CD4-positive, alpha-beta T cell treated with Interleukin-15 for 4 hours (primary cell): ENCODE measurements at regions not wholly inside any gene's neighbourhood (a gene's known extent, or its start where the extent isn't known, plus 50 kb on each side); places are given as distances from the start of the nearest gene placed in this dataset.

Source experiments
- DNase-seq: peaks from one replicate; pipeline ENCODE4 v3.0.0-alpha.2; 2020; ENCODE audit warnings: low spot score

- DNase-seq = no peak
These were observed 439.7 kb upstream of the IGFBP3 start for GRCh38 chr7:46360811-46361210.

- DNase-seq = no peak
These were observed 439.2 kb upstream of the IGFBP3 start for GRCh38 chr7:46360296-46360695.

- DNase-seq = no peak
These were observed 436.8 kb upstream of the IGFBP3 start for GRCh38 chr7:46357851-46358250.

DNA sequence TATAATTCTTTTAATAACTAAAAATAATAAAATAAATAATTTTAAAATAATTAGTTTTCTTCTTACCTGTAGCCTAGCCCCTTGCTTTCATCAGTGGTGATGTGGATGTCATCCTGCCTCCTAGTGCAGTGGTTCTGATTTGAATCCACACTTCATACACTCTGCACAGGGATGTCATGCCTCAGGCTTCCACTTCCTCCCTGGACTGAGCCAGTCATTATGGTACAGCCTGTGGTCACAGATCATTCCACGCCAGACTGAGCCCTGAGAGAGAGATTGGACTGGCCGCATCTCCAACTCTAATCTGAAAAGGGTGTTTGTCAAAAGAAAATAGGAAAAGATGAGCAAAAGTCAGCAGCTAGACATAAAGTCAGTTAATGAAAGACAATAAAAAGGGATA lies 436.2 kb upstream of the IGFBP3 start:
- no peak for DNase-seq

DNA sequence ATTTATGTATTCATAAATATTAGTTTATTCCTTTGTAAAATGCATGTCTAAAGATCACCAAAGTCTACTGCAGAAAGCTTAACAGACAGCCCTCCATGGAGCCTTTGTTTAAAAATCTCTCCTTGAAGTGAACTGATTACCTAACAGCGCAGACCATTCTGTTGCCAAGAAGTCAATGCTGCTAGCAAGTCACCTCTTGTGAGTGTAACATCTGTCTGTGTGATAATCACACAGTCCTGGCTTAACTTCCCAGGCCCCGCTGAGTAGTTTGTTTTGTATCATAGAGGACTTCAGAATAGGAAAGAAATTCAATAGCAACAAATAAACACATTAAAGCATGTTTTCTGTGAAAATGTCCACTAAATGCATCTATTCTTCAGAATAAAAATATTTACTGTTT lies 435.3 kb upstream of the IGFBP3 start:
- no peak for DNase-seq

GRCh38 chr7:46355331-46355730 lies 434.3 kb upstream of the IGFBP3 start:
- DNase-seq = no peak

DNA sequence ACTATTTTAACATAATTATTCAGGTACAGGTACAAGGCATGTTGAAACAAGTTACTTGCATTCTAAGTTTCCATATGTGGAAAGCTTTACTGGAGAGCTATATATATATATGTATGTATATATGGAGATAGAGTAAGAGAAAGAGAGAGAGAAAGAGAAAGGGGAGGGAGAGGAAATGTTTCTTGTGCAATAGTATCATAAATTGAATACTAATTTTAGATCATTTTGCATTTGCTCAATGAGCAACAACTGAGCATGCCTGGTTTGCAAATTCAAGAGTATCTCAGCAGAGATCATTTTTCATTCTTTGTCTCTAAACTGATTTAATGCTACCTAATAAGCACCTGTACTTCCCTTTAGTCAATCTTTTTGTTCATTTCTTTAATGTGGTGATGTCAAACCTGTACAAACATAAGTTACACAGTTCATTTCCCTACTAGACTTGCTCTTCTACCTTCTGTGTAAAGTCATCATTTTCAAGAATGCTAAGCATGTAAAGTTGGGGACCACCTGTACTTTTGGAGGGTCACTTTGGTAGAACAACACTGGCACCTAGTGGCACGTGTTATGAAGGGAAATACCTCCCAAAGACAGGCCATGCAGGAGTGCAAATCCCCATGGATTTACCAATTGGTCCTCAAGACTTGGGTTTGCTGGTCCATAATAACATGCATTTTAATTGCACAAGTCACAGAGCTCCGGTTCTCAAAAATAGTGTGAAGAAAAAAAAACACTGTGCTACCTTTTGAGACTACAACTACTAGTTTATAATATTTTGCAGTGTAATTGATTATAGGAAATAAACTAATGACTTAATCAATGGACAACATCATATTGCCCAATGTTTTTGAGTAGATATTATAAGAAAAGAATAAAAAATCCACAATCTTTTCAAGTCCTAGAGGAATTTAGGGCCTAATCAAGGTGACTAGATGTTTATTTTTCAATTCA lies 431.2 kb upstream of the IGFBP3 start:
- DNase-seq = peak; percentile 7

GRCh38 chr7:46349490-46349889 lies 428.4 kb upstream of the IGFBP3 start:
- DNase-seq = no peak

DNA sequence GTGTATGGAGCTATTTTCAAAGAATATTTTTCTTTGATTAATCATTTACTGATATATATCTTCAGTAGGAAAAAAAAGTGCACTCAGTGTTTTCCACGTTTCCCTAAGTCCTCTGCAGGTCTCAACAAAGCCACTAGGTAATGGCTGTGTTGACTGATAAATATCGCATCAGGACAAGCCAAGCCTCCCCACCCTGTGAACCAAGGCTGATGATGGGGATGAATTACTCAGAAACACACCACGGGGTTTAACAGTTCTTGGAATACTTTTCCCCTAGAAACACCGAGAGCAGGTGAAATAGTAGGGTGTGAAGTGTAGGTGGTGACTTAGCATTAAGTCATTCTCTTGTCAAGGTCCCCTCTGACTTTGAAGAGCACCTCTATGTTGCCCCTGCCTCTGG lies 423.5 kb upstream of the IGFBP3 start:
- no peak for DNase-seq

DNA sequence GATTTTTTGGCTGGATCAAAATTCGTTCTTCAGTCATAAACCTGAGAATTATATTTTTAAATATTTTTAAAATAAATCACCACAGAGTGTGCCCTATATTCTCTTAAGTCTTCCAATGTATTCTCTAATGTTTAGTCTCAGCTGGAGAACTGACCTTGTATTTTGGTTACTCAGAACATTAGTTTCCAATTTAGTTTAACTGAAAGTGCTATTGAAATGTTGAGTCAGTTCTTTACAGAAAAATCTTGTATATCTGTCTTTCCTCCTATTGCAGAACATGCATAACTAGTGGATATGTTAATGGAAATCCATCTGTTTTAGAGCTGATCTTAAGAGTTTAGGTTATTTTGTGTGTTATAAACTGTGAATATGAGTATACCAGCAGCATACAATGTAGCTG lies 422.7 kb upstream of the IGFBP3 start:
- no peak for DNase-seq

- DNase-seq = no peak
These were observed 401.9 kb upstream of the IGFBP3 start for GRCh38 chr7:46322937-46323336.

- DNase-seq = no peak
These were observed 400.6 kb upstream of the IGFBP3 start for GRCh38 chr7:46321556-46322205.

DNA sequence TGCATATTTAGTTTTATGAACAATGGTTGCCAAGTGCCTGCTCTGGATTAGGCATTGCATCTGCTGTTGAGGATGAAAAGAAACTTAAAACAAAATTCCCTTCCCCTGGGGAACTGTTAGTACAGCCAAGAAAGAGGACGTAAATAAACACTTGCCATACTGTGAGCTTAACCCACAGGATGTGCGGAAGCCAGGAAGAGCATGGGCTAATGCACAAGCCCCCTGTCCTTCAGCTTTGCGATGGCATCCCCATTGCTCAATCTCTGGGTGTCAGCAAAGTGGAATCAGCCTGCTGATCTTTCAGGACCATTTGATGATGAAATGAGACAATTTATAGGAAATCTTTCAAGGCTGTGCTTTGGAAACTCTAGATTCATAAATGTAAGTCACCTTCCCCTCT lies 399.9 kb upstream of the IGFBP3 start:
- DNase-seq = no peak

- DNase-seq = no peak
These were observed 398.8 kb upstream of the IGFBP3 start for GRCh38 chr7:46319841-46320240.

DNA sequence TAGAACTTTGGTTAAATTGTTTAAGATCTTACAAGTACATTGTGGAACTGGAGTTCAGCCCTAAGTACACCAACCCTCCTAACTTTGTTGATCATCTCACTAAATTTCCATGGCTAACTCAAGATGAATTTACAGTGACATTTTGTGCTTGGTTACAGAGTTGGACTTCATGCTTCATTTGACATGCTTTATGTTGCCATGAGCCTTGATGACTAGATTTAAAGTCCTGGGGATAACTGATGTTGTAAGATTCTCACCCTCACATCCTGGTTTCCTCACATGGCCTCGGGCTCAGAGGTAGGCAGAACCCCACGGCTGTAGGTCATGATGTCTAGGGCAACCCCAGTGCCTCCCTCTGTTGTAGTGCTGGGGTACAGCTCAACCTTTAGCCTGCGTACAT lies 397.2 kb upstream of the IGFBP3 start:
- no peak for DNase-seq

GRCh38 chr7:46317256-46317655 lies 396.2 kb upstream of the IGFBP3 start:
- no peak for DNase-seq

- DNase-seq = no peak
These were observed 394.8 kb upstream of the IGFBP3 start for GRCh38 chr7:46315891-46316290.

GRCh38 chr7:46301677-46302076 lies 380.6 kb upstream of the IGFBP3 start:
- DNase-seq = no peak

GRCh38 chr7:46297515-46297914 lies 376.4 kb upstream of the IGFBP3 start:
- DNase-seq = no peak

DNA sequence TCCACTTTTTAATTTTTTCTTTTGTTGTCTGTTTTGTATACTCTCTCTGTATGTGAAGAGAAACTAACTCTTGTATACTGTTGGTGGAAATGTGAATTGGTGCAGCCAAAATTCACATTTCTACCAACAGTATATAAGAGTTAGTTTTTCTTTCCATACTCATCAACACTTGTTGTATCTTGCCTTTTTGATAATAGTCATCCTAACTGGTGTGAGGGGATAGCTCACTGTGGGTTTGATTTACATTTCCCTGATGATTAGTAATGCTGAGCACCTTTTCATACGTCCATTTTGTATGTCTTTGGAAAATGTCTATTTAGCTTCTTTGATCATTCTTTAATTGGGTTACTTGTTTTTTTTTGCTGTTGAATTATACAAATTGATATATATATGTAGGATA lies 375.5 kb upstream of the IGFBP3 start:
- DNase-seq = no peak

- DNase-seq = no peak
These were observed 373.3 kb upstream of the IGFBP3 start for GRCh38 chr7:46294381-46294780.

DNA sequence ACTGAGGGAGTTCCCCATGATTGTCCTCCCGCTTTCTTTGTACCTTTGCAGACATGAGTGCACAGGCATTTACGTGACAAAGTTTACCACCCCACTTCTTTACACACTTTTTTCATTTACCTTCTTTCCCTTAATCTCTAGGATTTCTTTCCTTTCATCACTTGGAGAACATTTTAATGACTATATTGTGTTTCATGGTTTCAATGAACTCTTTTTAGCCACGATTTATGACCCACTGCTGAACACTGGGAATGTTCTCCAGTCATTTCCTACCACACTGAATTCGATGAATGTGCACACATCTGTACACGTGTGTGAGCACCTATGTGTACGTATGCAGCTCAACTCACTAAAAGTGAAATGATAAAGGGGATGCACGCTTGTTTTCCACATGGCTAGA lies 371.7 kb upstream of the IGFBP3 start:
- DNase-seq = no peak

GRCh38 chr7:46291601-46292150 lies 370.6 kb upstream of the IGFBP3 start:
- no peak for DNase-seq
